ENCODE measurements at regions not wholly inside any gene's neighbourhood (a gene's known extent, or its start where the extent isn't known, plus 50 kb on each side); places are given as distances from the start of the nearest gene placed in this dataset.

DNA sequence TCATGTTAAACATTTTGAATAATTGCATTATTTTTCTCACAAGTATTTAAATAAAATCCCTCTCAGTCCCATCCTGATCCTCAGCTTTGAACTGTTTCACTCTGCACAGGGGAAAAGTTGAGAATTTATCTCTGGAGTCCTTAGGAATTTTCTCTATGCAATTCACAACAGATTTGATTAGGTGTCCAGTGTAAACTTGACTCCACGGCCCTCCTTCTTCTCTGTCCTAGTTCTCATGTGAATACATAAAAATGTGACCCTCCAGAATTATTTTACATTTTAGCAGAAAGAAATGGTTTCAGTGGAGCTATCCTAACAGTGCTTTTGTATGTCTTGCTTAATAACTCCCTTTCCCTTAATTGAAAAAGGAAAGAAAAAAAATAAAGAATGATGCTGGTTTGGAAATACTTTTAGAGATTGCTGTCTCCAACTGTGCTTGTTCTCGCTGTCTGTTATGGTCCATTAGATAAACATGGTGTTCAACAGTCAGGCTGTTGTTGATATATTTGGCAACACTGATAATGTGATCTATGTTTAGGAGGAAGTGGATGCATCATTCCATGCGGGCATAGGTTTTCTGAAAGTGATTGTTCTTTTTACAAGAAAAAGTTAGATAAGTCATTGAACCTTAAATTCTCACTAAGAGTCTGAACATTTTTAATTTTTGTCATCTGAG is 599.4 kb upstream of the CITED2 start:
- ATAC-seq (ENCODE audit: low FRiP score) (no peak), DNase-seq (ENCODE audit: low spot score) (no peak)
- TF ChIP-seq, protein P1, sequence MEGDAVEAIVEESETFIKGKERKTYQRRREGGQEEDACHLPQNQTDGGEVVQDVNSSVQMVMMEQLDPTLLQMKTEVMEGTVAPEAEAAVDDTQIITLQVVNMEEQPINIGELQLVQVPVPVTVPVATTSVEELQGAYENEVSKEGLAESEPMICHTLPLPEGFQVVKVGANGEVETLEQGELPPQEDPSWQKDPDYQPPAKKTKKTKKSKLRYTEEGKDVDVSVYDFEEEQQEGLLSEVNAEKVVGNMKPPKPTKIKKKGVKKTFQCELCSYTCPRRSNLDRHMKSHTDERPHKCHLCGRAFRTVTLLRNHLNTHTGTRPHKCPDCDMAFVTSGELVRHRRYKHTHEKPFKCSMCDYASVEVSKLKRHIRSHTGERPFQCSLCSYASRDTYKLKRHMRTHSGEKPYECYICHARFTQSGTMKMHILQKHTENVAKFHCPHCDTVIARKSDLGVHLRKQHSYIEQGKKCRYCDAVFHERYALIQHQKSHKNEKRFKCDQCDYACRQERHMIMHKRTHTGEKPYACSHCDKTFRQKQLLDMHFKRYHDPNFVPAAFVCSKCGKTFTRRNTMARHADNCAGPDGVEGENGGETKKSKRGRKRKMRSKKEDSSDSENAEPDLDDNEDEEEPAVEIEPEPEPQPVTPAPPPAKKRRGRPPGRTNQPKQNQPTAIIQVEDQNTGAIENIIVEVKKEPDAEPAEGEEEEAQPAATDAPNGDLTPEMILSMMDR (IDR thresholded peaks at IDR 0.05) = no peak

GRCh38 chr6:139972116-139972515 is 597.7 kb upstream of the CITED2 start:
- ATAC-seq (ENCODE audit: low FRiP score) (no peak), DNase-seq (ENCODE audit: low spot score) (no peak)
- TF ChIP-seq, protein P1 (IDR thresholded peaks at IDR 0.05) = no peak

- no peak for DNase-seq (ENCODE audit: low spot score)
- no peak for ATAC-seq (ENCODE audit: low FRiP score)
- TF ChIP-seq, protein P1 (IDR thresholded peaks at IDR 0.05) = no peak
Measured at GRCh38 chr6:139970591-139970991, 596.1 kb upstream of the CITED2 start.

DNA sequence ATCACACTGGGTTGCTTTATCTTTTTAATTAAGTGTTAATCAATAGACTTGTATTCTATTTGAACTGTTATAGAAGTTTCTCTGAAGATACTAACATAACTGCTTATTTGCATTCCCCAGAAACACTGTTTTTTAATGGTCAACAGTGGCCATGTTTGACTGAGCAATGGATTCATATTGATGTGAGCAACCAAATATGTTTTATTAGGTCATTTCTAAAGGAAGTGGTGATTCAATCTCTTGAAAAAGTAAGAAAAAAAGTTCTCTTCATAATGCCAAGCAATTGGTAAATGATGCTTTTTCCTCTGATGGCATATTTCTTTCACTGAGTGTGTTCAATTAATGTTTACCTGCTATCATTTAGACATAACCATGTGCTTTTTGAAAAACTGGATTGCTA is 593.0 kb upstream of the CITED2 start:
- ATAC-seq (ENCODE audit: low FRiP score) (no peak), DNase-seq (ENCODE audit: low spot score) (no peak)
- TF ChIP-seq, protein P1 (IDR thresholded peaks at IDR 0.05) = no peak

DNA sequence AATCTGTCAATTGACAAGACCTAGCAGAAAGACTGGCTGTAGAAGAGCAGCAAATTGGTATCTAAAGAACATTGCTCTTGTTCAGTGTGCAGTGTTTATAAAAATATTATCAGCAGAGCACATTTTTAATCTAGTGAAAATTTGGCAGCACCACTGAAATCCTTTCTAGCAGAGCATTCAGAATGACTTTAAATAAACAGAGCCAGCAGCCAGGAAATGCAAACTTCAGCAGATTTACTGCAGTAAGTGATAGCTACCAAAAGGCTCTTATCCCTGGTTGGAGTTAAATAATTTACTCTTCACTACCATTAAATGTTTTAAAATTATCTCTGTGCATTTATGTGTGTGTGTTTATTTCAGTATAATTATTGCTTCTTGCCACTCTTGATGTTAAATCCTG is 590.9 kb upstream of the CITED2 start:
- TF ChIP-seq, protein P1 (IDR thresholded peaks at IDR 0.05) = no peak
- ATAC-seq (ENCODE audit: low FRiP score) = no peak
- DNase-seq (ENCODE audit: low spot score) = no peak

DNA sequence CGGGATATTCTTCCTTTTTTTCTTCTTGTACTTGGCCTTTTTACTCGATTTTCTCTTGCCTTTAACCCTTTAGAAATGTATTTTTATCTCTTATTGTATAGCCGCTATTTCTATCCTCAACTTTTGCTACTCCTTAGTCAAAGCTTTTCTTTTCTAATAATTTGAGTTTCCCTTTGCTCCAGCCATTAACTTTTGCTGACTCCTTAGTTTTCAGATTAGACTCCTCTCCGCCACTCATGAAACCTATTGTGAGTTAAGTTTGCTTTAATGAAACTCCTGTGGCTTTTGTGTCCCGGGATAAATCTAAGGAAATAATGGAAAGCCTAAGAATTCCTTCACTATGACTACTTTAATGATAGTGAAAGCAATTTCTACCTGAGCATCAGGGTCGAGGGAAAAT is 590.3 kb upstream of the CITED2 start:
- TF ChIP-seq, protein P1 (IDR thresholded peaks at IDR 0.05) = no peak
- no peak for ATAC-seq (ENCODE audit: low FRiP score)
- DNase-seq (ENCODE audit: low spot score) = no peak

GRCh38 chr6:139962654-139963347 is 588.4 kb upstream of the CITED2 start:
- no peak for DNase-seq (ENCODE audit: low spot score)
- TF ChIP-seq, protein P1 (IDR thresholded peaks at IDR 0.05) = no peak
- ATAC-seq (ENCODE audit: low FRiP score) = no peak
